GM12872 (cell line): ENCODE measurements at regions not wholly inside any gene's neighbourhood (a gene's known extent, or its start where the extent isn't known, plus 50 kb on each side); places are given as distances from the start of the nearest gene placed in this dataset.

ENCODE experiments used
- CTCF ChIP-seq: IDR thresholded peaks from 3 replicates; pipeline ENCODE4 v1.5.1; 2011; ENCODE audit warnings: low read depth, mild to moderate bottlenecking, low read length, moderate library complexity; ENCODE audit not compliant: insufficient read depth

GRCh38 chr7:106377847-106378361 lies 93.1 kb upstream of the NAMPT start:
- TF ChIP-seq CTCF = no peak

GRCh38 chr7:106376026-106376799 lies 91.4 kb upstream of the NAMPT start:
- TF ChIP-seq CTCF = no peak

DNA sequence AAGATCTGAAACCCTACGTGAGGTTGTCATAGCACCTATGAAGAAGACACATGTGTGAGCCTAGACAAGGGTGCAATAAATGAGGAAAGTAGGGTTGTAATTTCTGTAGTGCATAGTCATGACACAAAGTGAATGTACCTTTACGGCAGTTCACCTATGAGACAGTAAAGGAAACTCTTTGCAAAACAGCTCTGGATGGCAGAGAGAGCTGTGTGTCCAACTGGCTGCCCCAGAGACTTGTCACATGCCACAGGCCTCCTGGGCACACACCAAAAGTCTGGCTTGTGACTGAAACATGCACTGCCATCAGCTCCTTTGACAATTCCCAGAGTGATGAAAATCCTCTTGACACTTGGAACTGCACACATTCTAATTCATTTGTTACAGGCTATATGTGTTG lies 90.7 kb upstream of the NAMPT start:
- TF ChIP-seq CTCF = no peak

DNA sequence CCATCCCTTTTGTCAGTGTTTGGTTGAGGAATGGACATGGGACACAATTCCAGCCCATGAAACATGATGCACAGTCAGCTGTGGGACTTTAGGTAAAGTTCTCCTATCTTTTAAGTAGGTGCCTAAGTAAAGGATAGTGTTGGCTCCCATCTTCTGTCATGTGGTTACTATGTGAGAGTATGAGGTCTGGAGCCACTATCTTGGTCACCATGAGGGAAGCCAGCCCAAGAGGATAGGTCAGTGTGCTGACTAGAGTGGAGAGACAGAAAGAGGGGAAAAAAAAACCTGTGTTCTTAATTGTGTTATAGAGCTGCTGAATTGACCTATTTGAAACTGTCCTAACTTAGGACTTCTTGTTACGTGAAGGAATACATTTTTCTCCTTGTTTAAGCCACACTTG lies 89.7 kb upstream of the NAMPT start:
- TF ChIP-seq CTCF = no peak

GRCh38 chr7:106372595-106373318 lies 88.0 kb upstream of the NAMPT start:
- no peak for TF ChIP-seq CTCF

- no peak for TF ChIP-seq CTCF
These were observed 87.3 kb upstream of the NAMPT start for GRCh38 chr7:106372126-106372525.

DNA sequence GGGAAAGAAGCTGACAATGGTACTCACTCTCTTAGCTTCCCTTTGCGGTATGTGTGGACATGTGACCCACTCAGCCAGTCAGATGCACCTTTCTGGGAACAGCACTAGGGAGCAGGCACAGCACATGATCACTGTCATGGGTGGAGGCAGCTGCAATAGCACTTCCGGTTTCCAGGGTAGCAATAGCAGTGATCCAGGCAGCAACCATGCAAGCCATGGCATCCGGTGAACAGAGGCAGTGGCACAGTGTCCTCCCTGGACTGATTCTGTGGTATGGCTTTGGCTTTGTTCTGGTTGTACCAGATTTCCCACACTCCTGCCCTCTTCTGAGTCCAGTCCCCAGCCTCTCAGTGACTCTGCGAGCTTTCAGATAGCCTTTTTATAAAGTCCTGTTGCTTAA lies 86.8 kb upstream of the NAMPT start:
- no peak for TF ChIP-seq CTCF
